ENCODE measurements at regions not wholly inside any gene's neighbourhood (a gene's known extent, or its start where the extent isn't known, plus 50 kb on each side); places are given as distances from the start of the nearest gene placed in this dataset.

DNA sequence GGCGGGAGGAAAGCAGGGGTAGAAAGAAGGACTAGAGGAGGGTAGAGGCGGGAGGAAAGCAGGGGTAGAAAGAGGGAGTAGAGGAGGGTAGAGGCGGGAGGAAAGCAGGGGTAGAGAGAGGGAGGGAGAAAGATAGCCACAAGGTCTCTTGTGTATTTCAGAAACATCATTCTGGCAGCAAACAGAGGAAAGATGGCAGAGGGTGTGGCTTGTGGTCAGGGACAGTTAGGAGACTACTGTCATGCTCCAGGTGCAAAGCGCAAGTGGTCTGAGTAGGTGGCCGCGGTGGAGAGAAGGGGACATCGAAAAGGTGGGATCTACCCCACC is 82.4 kb upstream of the TAF1B start:
- TF ChIP-seq, protein P1, sequence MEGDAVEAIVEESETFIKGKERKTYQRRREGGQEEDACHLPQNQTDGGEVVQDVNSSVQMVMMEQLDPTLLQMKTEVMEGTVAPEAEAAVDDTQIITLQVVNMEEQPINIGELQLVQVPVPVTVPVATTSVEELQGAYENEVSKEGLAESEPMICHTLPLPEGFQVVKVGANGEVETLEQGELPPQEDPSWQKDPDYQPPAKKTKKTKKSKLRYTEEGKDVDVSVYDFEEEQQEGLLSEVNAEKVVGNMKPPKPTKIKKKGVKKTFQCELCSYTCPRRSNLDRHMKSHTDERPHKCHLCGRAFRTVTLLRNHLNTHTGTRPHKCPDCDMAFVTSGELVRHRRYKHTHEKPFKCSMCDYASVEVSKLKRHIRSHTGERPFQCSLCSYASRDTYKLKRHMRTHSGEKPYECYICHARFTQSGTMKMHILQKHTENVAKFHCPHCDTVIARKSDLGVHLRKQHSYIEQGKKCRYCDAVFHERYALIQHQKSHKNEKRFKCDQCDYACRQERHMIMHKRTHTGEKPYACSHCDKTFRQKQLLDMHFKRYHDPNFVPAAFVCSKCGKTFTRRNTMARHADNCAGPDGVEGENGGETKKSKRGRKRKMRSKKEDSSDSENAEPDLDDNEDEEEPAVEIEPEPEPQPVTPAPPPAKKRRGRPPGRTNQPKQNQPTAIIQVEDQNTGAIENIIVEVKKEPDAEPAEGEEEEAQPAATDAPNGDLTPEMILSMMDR (IDR thresholded peaks at IDR 0.05; ENCODE audit: low read depth, low read length, missing control alignments): no peak
- Histone ChIP-seq H3K27me3 (replicated peaks) (no peaks in the 10 kb centered on the region), H3K27ac (no peak overlapping the region), H3K36me3 (replicated peaks) (no peaks in the 10 kb centered on the region), H3K4me3 (ENCODE audit: low read depth, low read length) (no peak overlapping the region)
- DNase-seq: no peak
- in situ Hi-C loops (cut with HindIII; ENCODE audit: low pct_ligation_motif_present, low sequenced_read_pairs): no loop called here

DNA sequence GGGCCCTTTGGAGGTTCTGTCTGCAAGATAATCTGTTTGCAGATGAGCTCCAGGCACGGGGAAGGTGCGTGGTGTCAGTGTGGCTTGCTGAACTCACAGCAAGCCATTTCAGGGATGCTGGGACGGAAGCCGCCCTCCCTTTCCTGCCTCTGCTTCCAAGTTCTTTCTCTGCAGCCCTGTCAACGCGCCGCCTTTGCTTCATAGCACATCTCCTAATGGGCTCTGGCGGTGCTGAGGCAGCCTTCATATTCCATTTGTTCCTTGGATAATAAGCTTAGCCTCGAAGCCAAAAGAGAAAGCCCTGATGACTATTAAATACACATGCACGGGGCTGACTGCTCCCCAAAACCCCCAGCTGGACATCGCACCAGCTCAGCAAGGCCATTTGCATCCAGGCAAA is 81.7 kb upstream of the TAF1B start:
- DNase-seq: no peak
- Histone ChIP-seq H3K27me3 (replicated peaks) (no peaks in the 10 kb centered on the region), H3K36me3 (replicated peaks) (no peaks in the 10 kb centered on the region), H3K27ac (no peak overlapping the region), H3K4me3 (ENCODE audit: low read depth, low read length) (no peak overlapping the region)
- TF ChIP-seq, protein P1 (IDR thresholded peaks at IDR 0.05; ENCODE audit: low read depth, low read length, missing control alignments): no peak
- in situ Hi-C loops (cut with HindIII; ENCODE audit: low pct_ligation_motif_present, low sequenced_read_pairs): no loop called here

DNA sequence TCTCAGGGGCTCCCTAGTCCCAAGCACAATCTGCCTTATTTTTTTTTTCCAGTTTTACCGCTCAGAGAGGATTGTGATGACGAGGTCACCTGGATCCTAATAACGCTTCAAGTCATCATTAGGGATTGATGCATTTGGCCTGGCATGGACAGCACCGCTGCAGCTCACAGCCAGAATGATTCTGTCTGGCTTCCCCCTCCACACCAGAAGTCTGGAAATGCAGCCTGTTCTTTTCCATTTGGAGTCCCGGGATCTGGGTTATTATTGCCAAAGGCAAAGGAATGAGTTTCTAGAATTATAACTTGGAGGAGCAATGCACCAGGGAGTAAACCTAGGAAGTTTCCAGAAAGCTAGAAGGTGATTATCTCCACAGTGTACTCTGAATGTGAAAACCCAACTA is 81.1 kb upstream of the TAF1B start:
- Histone ChIP-seq H3K27me3 (replicated peaks) (no peaks in the 10 kb centered on the region), H3K27ac (no peak overlapping the region), H3K36me3 (replicated peaks) (no peaks in the 10 kb centered on the region), H3K4me3 (ENCODE audit: low read depth, low read length) (no peak overlapping the region)
- in situ Hi-C loops (cut with HindIII; ENCODE audit: low pct_ligation_motif_present, low sequenced_read_pairs): no loop called here
- TF ChIP-seq, protein P1 (IDR thresholded peaks at IDR 0.05; ENCODE audit: low read depth, low read length, missing control alignments): no peak
- no peak for DNase-seq

DNA sequence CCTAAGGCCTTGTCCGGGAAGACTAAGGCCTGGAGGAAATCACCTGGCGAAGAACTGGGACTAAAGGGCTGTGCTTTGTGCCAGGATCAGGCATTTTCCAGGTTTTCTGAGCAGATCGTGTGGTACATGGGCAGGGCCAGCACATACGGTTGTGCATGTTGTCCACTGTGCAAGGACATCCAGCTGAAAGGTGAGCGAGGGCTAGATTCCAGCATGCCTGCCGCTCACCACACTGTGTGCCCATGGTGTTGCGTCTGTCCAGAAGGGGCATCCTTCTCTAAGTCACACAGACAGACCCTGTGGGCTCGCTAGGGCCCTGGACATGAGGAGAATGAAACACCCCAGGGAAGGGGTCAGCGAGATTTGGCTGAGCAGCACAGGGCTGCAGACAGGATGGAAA is 80.3 kb upstream of the TAF1B start:
- Histone ChIP-seq H3K36me3 (replicated peaks) (no peaks in the 10 kb centered on the region), H3K27ac (no peak overlapping the region), H3K27me3 (replicated peaks) (no peaks in the 10 kb centered on the region), H3K4me3 (ENCODE audit: low read depth, low read length) (no peak overlapping the region)
- in situ Hi-C loops (cut with HindIII; ENCODE audit: low pct_ligation_motif_present, low sequenced_read_pairs): no loop called here
- TF ChIP-seq, protein P1 (IDR thresholded peaks at IDR 0.05; ENCODE audit: low read depth, low read length, missing control alignments): no peak
- DNase-seq: no peak

DNA sequence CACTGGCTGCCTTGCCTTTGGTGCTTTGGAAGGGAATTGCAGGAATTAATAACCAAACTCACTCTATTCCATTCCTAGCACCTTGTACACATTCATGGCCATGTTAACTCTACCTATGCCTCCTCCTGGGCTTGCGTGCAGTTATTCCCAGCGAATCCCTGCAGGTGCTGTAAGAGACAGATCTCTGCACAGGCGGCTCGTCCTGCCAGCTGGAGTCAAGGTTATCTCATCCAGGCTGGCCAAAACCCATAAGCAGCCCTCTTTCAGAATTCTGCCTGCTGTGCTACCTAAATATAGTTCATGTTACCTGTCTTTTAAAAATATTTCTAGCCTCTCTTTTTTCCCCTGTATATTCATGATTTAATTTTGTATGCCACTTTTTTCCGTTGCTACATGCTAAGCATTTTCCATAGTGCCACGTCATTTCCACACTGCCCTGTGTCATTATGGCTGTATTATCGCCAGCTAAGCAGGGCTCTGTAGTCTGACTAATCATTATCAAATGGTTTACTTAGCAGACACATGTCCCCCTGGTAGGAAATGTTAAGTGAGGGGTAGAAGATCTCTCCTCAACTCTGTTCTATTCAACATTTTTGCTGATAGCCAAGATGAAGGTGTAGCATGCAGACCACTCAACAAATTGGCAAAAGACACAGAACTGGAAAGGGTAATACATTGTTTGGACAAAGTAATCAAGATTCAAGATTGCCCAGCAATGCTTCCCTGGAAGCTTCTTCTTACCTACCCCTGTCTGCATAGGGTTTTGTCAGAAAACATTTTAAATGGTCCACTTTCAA is 79.7 kb upstream of the TAF1B start:
- Histone ChIP-seq H3K27ac (no peak overlapping the region), H3K4me3 (ENCODE audit: low read depth, low read length) (no peak overlapping the region), H3K36me3 (replicated peaks) (no peaks in the 10 kb centered on the region), H3K27me3 (replicated peaks) (no peaks in the 10 kb centered on the region)
- TF ChIP-seq, protein P1 (IDR thresholded peaks at IDR 0.05; ENCODE audit: low read depth, low read length, missing control alignments): no peak
- DNase-seq: no peak
- in situ Hi-C loops (cut with HindIII; ENCODE audit: low pct_ligation_motif_present, low sequenced_read_pairs): no loop called here
